Umbilical cord (tissue), 1 donor: ENCODE measurements at regions not wholly inside any gene's neighbourhood (a gene's known extent, or its start where the extent isn't known, plus 50 kb on each side); places are given as distances from the start of the nearest gene placed in this dataset.
A peak's percentile ranks its signal among the peaks of the same experiment; 100 is the strongest.
"Not testable (repeated sequence)": the region's sequence is repeated elsewhere in the genome, so short reads cannot be mapped to it uniquely, and the experiment has no call there.

Experiments
- DNase-seq: peaks from one replicate; pipeline ENCODE4 v3.0.0-alpha.2; 2015; ENCODE audit warnings: low spot score

DNA sequence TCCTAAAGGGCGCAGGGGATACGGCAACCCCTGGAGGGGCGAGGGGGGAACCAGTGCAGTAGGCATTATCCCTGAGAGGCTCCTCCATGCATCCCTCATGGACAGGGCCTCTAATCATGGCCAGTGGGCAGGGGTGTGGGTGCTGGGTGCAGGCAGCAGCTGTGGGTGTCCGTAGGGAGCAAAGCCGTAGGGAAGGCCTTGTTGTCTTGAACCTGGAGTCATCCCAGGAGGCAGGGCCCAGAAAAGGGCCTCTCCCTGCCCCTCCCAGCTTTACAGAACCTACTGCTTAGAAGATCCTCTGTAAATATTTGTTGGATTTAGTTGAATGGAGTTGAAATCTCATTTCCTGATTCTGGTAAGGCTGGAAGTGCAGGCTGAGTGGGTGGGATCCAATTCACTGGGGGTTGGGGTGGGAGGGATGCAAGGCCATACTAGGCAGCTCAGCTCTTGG lies 207.0 kb upstream of the HAAO start:
- peak; percentile 34 for DNase-seq

- no peak for DNase-seq
Measured at GRCh38 chr2:42998721-42999120, 206.3 kb upstream of the HAAO start.

- DNase-seq = no peak
Measured at GRCh38 chr2:42996528-42996927, 204.1 kb upstream of the HAAO start.

DNA sequence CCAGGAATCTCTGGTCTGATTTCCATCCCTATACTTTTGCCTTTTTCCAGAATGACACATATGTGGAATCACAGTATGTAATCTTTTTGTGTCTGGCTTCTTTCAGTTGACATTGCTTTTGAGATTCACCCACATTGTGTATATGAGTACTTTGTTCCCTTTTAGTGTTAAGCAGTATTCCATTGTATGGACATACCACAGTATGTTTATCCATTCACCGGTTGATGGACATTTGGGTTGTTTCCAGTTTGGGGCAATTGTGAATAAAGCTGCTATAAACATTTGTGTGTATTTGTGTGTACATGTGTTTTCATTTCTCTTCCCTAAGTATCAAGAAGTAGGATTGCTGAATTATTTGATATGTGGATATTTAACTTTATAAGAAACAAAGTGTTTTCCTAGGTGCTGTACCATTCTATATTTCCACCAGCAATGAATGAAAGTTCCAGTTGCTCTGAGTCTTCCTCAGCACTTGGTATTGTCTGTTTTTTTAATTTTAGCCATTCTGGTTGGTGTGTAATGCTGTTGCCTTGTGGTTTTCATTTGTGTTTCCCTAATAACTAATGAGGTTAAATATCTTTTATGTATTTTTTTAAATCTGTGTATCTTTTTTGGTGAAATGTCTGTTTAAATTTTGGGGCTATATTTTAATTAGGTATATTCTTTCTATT lies 203.5 kb upstream of the HAAO start:
- DNase-seq = no peak

DNA sequence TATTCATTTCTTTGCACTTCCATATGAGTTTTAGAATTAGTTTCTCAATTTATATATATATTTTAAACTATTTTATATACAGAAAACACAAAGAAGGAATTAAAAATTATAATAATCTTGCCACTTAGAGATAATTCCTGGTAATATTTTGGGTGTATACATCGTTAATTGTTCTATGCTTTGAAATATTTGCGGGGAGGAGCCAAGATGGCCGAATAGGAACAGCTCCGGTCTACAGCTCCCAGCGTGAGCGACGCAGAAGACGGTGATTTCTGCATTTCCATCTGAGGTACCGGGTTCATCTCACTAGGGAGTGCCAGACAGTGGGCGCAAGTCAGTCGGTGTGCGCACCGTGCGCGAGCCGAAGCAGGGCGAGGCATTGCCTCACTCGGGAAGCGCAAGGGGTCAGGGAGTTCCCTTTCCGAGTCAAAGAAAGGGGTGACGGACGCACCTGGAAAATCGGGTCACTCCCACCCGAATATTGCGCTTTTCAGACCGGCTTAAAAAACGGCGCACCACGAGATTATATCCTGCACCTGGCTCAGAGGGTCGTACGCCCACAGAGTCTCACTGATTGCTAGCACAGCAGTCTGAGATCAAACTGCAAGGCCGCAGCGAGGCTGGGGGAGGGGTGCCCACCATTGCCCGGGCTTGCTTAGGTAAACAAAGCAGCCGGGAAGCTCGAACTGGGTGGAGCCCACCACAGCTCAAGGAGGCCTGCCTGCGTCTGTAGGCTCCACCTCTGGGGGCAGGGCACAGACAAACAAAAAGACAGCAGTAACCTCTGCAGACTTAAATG lies 197.1 kb upstream of the HAAO start:
- not testable (repeated sequence) for DNase-seq

- not testable (repeated sequence) for DNase-seq
Measured at GRCh38 chr2:42988055-42988454, 195.7 kb upstream of the HAAO start.

GRCh38 chr2:42987112-42987922 lies 194.9 kb upstream of the HAAO start:
- DNase-seq = no peak

GRCh38 chr2:42984617-42985016 lies 192.2 kb upstream of the HAAO start:
- DNase-seq = no peak

GRCh38 chr2:42984081-42984480 lies 191.7 kb upstream of the HAAO start:
- no peak for DNase-seq

DNA sequence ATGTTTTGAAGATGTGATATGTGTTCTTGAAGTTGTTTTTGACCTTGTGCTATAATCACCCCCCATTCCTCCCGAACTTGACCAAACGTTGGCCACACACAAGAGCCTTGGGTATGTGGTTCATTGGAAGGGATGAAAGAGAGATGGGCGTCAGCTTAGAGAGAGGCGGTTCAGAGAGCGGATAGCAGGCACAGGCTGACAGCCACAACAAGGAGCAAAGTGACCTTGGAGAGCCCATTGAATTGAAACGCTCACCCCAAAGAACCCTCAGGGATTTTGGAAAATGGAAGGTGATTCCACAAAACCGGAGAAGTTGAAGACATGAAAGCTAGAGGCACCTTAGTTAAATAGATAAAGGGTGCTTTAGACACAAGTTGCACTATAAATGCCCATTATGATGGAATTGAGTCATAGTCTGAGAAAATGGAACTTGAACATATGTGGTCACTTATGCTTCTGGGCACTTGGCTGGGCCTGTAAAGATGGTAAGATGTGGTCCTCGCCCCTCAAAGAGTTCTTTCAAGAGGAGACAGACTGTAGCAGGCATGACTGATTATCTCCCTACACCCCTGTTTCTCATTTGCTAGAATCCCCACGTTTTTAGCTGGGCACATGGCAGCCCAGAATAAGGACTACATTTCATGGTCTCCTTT lies 188.5 kb upstream of the HAAO start:
- DNase-seq = no peak

DNA sequence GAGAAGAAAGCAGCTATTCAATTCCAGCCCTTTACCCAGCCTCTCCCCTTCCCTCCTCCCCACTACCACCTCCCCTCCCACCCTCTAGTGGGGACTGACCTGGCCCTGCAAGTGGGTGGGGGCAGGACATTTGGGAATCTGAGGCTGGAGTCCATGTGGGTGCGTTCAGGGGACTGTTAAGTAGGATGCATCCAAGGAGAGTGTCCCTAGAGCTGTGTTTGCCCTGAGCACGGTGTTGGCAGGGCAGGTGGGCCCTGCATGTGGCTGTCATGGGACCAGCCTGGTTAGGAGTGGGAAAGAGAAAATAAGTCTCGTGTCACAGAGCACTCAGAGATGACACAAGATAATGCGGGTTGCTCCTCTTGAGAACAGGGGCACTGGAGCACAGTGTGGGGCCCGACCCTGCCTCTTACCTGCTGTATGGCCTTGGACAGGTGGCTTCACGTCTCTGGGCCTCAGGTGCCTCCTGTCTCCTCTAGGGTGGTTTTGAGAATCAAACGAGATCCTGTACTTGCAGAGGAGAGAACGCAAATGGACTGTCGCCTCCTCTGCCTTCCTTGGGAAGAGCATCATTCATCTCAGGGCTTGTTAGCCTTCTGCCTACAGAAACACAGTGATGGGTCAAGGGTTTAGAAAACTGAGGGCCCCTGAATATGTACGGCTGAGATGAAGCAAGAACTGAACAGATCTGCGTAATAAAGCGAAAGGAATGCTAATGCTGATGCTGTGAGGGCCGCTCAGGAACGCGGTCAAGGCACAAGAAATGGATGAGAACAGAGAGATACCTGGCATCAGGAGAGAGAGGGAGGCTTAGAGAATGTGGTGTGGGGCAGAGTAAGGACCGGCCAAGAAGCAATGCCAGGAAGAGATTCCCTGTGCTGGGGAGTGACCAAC lies 187.7 kb upstream of the HAAO start:
- no peak for DNase-seq

- no peak for DNase-seq
Measured at GRCh38 chr2:42979416-42979869, 187.1 kb upstream of the HAAO start.

DNA sequence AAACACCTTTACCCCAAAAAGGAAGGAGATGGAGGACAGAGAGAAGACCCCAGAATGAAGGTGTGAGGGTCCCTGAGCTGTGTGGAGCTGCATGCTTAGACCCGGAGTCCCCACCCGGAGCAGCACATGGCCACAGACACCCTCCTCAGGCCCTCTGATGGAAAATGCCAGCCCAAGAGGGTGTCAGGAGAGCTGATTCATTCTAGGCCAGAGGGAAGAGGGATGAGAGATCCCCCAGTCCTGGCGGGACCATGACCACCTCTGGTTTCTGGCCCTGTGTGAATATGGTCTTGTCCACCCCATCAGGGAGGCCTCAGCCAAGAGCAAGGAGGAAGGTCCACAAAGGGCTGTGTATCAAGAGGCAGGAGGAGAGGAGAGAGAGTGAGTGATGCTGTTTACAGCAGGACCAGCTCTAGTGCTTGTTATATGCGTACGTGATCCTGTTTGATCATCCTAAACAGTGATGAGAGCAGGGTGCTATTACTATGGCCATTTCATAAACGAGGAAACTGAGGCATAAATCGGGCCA lies 186.6 kb upstream of the HAAO start:
- no peak for DNase-seq

DNA sequence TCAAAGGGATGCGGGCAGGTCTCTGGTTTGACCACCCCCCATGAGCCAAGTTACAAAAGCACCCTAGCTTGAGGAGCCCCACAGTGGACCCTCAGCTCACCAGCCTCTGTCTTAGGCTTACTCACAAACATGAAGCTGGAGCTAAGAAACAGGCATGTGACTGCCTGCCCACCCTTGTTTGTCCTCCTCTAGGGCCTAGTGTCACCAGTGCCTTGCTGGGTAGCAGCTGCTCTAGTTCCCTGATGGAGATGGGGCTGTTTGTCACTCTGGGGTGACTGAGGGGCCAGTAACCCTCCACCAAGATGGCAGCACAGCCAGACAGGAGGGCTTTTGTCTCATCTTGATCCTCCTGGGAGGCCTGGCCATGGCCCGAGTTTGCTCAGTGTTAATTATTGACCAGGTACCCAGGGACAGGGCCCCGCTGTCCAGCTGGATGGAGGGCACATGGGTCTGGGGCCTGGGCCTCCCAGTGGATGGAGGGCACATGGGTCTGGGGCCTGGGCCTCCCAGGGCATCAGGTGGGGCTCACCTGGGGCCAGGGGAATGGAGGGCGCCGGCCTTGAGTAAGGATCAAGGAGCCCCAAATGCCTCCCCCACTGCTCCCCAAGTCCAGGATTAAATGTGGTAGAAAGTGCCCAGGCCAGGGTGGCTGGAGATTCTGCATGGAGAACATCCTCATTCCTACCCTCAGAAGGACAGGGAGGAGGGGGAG lies 185.9 kb upstream of the HAAO start:
- DNase-seq = no peak

GRCh38 chr2:42977270-42978174 lies 185.1 kb upstream of the HAAO start:
- DNase-seq = no peak

DNA sequence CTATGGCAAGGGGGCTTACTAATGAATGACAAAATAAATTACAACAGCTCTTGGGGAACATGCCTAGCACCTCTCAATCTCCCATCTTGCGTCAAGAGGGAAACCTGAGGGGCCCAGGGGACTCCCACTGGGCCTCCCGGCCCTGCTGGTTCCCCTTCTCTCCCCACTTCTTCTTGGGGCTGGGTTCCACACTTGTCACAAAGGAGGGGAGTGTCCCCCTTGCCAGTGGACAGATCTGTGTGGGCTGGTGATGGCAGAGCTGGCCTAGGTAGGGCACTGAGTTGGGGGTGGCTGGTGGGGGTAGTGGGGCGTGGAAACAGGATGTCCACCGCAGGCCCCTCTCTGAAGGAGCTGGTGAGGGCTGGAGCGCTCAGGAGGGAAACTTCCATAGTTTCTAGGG lies 184.0 kb upstream of the HAAO start:
- no peak for DNase-seq

- peak; percentile 73 for DNase-seq
Measured at GRCh38 chr2:42974721-42975717, 182.6 kb upstream of the HAAO start.
